A673 (cell line): ENCODE measurements at regions not wholly inside any gene's neighbourhood (a gene's known extent, or its start where the extent isn't known, plus 50 kb on each side); places are given as distances from the start of the nearest gene placed in this dataset.
"Not testable (repeated sequence)": the region's sequence is repeated elsewhere in the genome, so short reads cannot be mapped to it uniquely, and the experiment has no call there.

Source experiments
- BruUV-seq: library from RNA; stranded (reverse); fragments of 400-500 nt; replicated peaks from 2 replicates; lab custom pipeline; 2021; lab: Mats Ljungman, UMichigan
- CTCF ChIA-PET: fragments of 300-600 bp; sonication (Branson Sonifier 250); formaldehyde crosslinking; loops from one replicate; lab custom pipeline; 2022; ENCODE audit warnings: antibody characterized with exemption; lab: Charles Lee
- POLR2A ChIA-PET: fragments of 300-600 bp; sonication (Branson Sonifier 250); formaldehyde crosslinking; loops from one replicate; lab custom pipeline; 2022; ENCODE audit warnings: antibody characterized with exemption; ENCODE audit not compliant: low non-redundant PET; lab: Charles Lee
- DNase-seq: peaks from one replicate; pipeline ENCODE4 v3.0.0-alpha.2; 2015; ENCODE audit warnings: low spot score
- H3K27ac ChIP-seq: fragments of 200-600 bp; sonication (generic); 2 replicates; pipeline ENCODE4 v1.5.1; 2016; ENCODE audit warnings: mixed run types, low read depth, mild to moderate bottlenecking, mixed read lengths, antibody characterized with exemption, low read length; ENCODE audit not compliant: poor library complexity, severe bottlenecking
- H3K27me3 ChIP-seq: fragments of 200-600 bp; sonication (generic); replicated peaks from 2 replicates; pipeline ENCODE4 v1.6.1; 2017; ENCODE audit warnings: mixed run types, low read depth, mild to moderate bottlenecking, mixed read lengths, antibody characterized with exemption, low read length; ENCODE audit not compliant: insufficient read depth, poor library complexity
- H3K36me3 ChIP-seq: fragments of 200-600 bp; sonication (generic); 2 replicates; pipeline ENCODE4 v1.6.1; 2016; ENCODE audit warnings: mixed run types, mild to moderate bottlenecking, mixed read lengths, antibody characterized with exemption, low read length; ENCODE audit not compliant: insufficient read depth, poor library complexity, severe bottlenecking
- H3K4me1 ChIP-seq: fragments of 200-600 bp; sonication (generic); 2 replicates; pipeline ENCODE4 v1.6.1; 2017; ENCODE audit warnings: mixed run types, mild to moderate bottlenecking, mixed read lengths, antibody characterized with exemption, low read length; ENCODE audit not compliant: insufficient read depth, poor library complexity, severe bottlenecking
- H3K4me3 ChIP-seq: fragments of 200-600 bp; sonication (generic); 2 replicates; pipeline ENCODE4 v1.5.1; 2016; ENCODE audit warnings: low read depth, mixed run types, mild to moderate bottlenecking, mixed read lengths, low read length; ENCODE audit not compliant: poor library complexity, severe bottlenecking
- H3K9me3 ChIP-seq: fragments of 200-600 bp; sonication (generic); 2 replicates; pipeline ENCODE4 v1.6.1; 2016; ENCODE audit warnings: mixed run types, low read depth, mild to moderate bottlenecking, mixed read lengths, antibody characterized with exemption, low read length; ENCODE audit not compliant: poor library complexity, severe bottlenecking
- EZH2 ChIP-seq: fragments of 200-600 bp; sonication (generic); IDR thresholded peaks from 2 replicates; pipeline ENCODE4 v1.6.1; 2017; ENCODE audit warnings: borderline replicate concordance, low read depth, mild to moderate bottlenecking, mixed read lengths, antibody characterized with exemption, low read length; ENCODE audit not compliant: poor library complexity, severe bottlenecking
- intact Hi-C: fragments of 100-400 bp; cut with micrococcal nuclease; formaldehyde crosslinking; loops from one replicate; pipeline ENCODE4 v1.10.0; 2022; ENCODE audit not compliant: unreplicated experiment
- TF ChIP-seq, protein P1 (sequence below): fragments of 300-800, 200-600 bp; sonication (generic); conservative IDR thresholded peaks from 2 replicates; pipeline ENCODE4 v1.5.1; 2017; ENCODE audit warnings: low read depth, mild to moderate bottlenecking, antibody characterized with exemption, low read length, moderate library complexity, mixed read lengths

- no peak overlapping the region for H3K4me3 ChIP-seq
- no peaks in the 10 kb centered on the region for H3K9me3 ChIP-seq
- ChIA-PET CTCF (no interaction called here), POLR2A (no interaction called here)
- no peak overlapping the region for H3K27ac ChIP-seq
- H3K27me3 ChIP-seq: no peaks in the 10 kb centered on the region
- intact Hi-C loops: no loop called here
- no peak for DNase-seq
- no peaks in the 10 kb centered on the region for H3K4me1 ChIP-seq
- no TSS peak for BruUV-seq
- no peak for TF ChIP-seq EZH2
- TF ChIP-seq, protein P1, sequence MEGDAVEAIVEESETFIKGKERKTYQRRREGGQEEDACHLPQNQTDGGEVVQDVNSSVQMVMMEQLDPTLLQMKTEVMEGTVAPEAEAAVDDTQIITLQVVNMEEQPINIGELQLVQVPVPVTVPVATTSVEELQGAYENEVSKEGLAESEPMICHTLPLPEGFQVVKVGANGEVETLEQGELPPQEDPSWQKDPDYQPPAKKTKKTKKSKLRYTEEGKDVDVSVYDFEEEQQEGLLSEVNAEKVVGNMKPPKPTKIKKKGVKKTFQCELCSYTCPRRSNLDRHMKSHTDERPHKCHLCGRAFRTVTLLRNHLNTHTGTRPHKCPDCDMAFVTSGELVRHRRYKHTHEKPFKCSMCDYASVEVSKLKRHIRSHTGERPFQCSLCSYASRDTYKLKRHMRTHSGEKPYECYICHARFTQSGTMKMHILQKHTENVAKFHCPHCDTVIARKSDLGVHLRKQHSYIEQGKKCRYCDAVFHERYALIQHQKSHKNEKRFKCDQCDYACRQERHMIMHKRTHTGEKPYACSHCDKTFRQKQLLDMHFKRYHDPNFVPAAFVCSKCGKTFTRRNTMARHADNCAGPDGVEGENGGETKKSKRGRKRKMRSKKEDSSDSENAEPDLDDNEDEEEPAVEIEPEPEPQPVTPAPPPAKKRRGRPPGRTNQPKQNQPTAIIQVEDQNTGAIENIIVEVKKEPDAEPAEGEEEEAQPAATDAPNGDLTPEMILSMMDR: no peak
- no peaks in the 10 kb centered on the region for H3K36me3 ChIP-seq
Observed at GRCh38 chr1:95537176-95537575, 303.2 kb downstream of the RWDD3 start.

DNA sequence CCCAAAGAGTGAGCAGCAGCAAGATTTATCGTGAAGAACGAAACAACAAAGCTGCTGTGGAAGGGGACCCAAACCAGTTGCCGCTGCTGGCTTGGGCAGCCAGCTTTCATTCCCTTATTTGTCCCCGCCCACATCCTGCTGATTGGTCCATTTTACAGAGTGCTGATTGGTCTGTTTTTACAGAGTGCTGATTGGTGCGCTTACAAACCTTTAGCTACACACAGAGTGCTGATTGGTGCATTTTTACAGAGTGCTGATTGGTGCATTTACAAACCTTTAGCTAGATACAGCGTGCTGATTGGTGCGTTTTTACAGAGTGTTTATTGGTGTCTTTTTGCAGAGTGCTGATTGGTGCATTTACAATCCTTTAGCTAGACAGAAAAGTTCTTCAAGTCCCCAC is 304.2 kb downstream of the RWDD3 start:
- H3K27ac ChIP-seq, CTCF ChIA-PET, POLR2A ChIA-PET, H3K27me3 ChIP-seq, BruUV-seq, H3K9me3 ChIP-seq, H3K4me3 ChIP-seq, H3K4me1 ChIP-seq, DNase-seq, intact Hi-C loops, H3K36me3 ChIP-seq: not testable (repeated sequence)

- Histone ChIP-seq H3K27ac (no peak overlapping the region), H3K4me1 (no peaks in the 10 kb centered on the region), H3K36me3 (no peaks in the 10 kb centered on the region), H3K27me3 (peaks cover 37% of the 10 kb centered on the region), H3K4me3 (no peak overlapping the region), H3K9me3 (no peaks in the 10 kb centered on the region)
- TF ChIP-seq, protein P1: no peak
- TF ChIP-seq EZH2: no peak
- DNase-seq: no peak
- ChIA-PET CTCF (interaction anchor here (0.8 kb wide), 1 partner anchor 236 kb away, joined by 4 read pairs; no protein-coding TSS in a partner anchor), POLR2A (no interaction called here)
- intact Hi-C loops: no loop called here
- BruUV-seq: no TSS peak
Observed at GRCh38 chr1:95542936-95543335, 308.9 kb downstream of the RWDD3 start.

- Histone ChIP-seq H3K4me1 (no peaks in the 10 kb centered on the region), H3K27me3 (peaks cover 52% of the 10 kb centered on the region), H3K9me3 (no peaks in the 10 kb centered on the region), H3K4me3 (no peak overlapping the region), H3K36me3 (no peaks in the 10 kb centered on the region), H3K27ac (no peak overlapping the region)
- no peak for DNase-seq
- TF ChIP-seq EZH2: no peak
- TF ChIP-seq, protein P1: no peak
- POLR2A ChIA-PET: no interaction called here
- intact Hi-C loops: no loop called here
- CTCF ChIA-PET: no interaction called here
- no TSS peak for BruUV-seq
Observed at GRCh38 chr1:95547005-95547404, 313.0 kb downstream of the RWDD3 start.
